Left hindlimb (tissue), 1 donor: ENCODE measurements at regions not wholly inside any gene's neighbourhood (a gene's known extent, or its start where the extent isn't known, plus 50 kb on each side); places are given as distances from the start of the nearest gene placed in this dataset.
A peak's percentile ranks its signal among the peaks of the same experiment; 100 is the strongest.
"Not testable (repeated sequence)": the region's sequence is repeated elsewhere in the genome, so short reads cannot be mapped to it uniquely, and the experiment has no call there.

Source experiments
- DNase-seq: peaks from one replicate; pipeline ENCODE4 v3.0.0-alpha.2; 2018

GRCh38 chr5:101458587-101458986 lies 555.5 kb upstream of the ST8SIA4 start:
- DNase-seq = no peak

GRCh38 chr5:101455851-101456250 lies 552.8 kb upstream of the ST8SIA4 start:
- no peak for DNase-seq

- DNase-seq = no peak
Measured at GRCh38 chr5:101455048-101455447, 552.0 kb upstream of the ST8SIA4 start.

- not testable (repeated sequence) for DNase-seq
Measured at GRCh38 chr5:101442281-101442680, 539.2 kb upstream of the ST8SIA4 start.

- no peak for DNase-seq
Measured at GRCh38 chr5:101440173-101440572, 537.1 kb upstream of the ST8SIA4 start.

- no peak for DNase-seq
Measured at GRCh38 chr5:101437351-101437750, 534.3 kb upstream of the ST8SIA4 start.

GRCh38 chr5:101435768-101436167 lies 532.7 kb upstream of the ST8SIA4 start:
- DNase-seq = no peak

- no peak for DNase-seq
Measured at GRCh38 chr5:101431201-101431600, 528.1 kb upstream of the ST8SIA4 start.

GRCh38 chr5:101430551-101430950 lies 527.5 kb upstream of the ST8SIA4 start:
- no peak for DNase-seq

GRCh38 chr5:101429241-101429640 lies 526.2 kb upstream of the ST8SIA4 start:
- DNase-seq = no peak

- DNase-seq = no peak
Measured at GRCh38 chr5:101425339-101425859, 522.3 kb upstream of the ST8SIA4 start.

- no peak for DNase-seq
Measured at GRCh38 chr5:101424530-101425175, 521.6 kb upstream of the ST8SIA4 start.

GRCh38 chr5:101418713-101419118 lies 515.6 kb upstream of the ST8SIA4 start:
- DNase-seq = no peak

GRCh38 chr5:101404531-101404930 lies 501.4 kb upstream of the ST8SIA4 start:
- no peak for DNase-seq

- no peak for DNase-seq
Measured at GRCh38 chr5:101393795-101394450, 490.8 kb upstream of the ST8SIA4 start.

GRCh38 chr5:101390151-101390908 lies 487.2 kb upstream of the ST8SIA4 start:
- DNase-seq = peak; percentile 32

- no peak for DNase-seq
Measured at GRCh38 chr5:101385276-101385675, 482.2 kb upstream of the ST8SIA4 start.

GRCh38 chr5:101370181-101370580 lies 467.1 kb upstream of the ST8SIA4 start:
- DNase-seq = no peak

GRCh38 chr5:101364469-101364868 lies 461.4 kb upstream of the ST8SIA4 start:
- no peak for DNase-seq

GRCh38 chr5:101362067-101362466 lies 459.0 kb upstream of the ST8SIA4 start:
- no peak for DNase-seq

- DNase-seq = no peak
Measured at GRCh38 chr5:101346906-101347305, 443.8 kb upstream of the ST8SIA4 start.

GRCh38 chr5:101346447-101346846 lies 443.4 kb upstream of the ST8SIA4 start:
- DNase-seq = no peak

- no peak for DNase-seq
Measured at GRCh38 chr5:101338226-101338625, 435.1 kb upstream of the ST8SIA4 start.

GRCh38 chr5:101327816-101328215 lies 424.7 kb upstream of the ST8SIA4 start:
- DNase-seq = no peak
